ENCODE measurements at regions not wholly inside any gene's neighbourhood (a gene's known extent, or its start where the extent isn't known, plus 50 kb on each side); places are given as distances from the start of the nearest gene placed in this dataset.

- peaks cover 0 to 19% (median 13%) of the 10 kb centered on the region in 4 donors for H3K9me3 ChIP-seq
- H3K4me3 ChIP-seq: no peak overlapping the region
- TF ChIP-seq POLR2A (IDR thresholded peaks at IDR 0.05): no peak
- no peak for TF ChIP-seq EP300 (IDR thresholded peaks at IDR 0.05)
- no peak for TF ChIP-seq CTCF (IDR thresholded peaks at IDR 0.05)
- no peak for TF ChIP-seq POLR2AphosphoS5 (IDR thresholded peaks at IDR 0.05)
- H3K36me3 ChIP-seq: no peaks in the 10 kb centered on the region
- WGBS, 5 donors: 28 to 54% (median 41%) methylated on average over 3 of the region's 3 CpGs
- H3K27me3 ChIP-seq: no peaks in the 10 kb centered on the region
- no peak for DNase-seq
- no peaks in the 10 kb centered on the region for H3K4me1 ChIP-seq
- intact Hi-C loops (cut with DNase I; ENCODE audit: low total_unique reads): no loop called here
- H3K27ac ChIP-seq: no peak overlapping the region
These were observed 284.5 kb downstream of the CHL1 start for GRCh38 chr3:481111-481510.

DNA sequence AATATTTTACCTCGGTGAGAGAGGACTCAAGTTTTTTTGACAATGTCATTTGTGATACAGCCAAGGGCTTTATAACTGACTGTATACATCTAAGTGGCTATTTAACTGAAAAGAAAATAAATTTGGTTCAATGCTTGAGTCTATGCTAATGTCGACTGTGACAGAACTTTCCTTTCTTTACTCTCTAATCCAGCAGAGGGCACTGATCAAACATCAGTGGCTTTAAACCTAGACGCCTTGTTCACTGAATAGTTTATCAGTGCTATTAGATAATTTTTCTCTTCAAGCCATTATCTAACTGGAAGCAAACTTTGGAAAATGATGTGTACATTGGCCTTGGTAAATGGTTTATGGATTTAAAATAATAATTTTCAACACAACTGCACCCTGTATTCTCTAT is 285.1 kb downstream of the CHL1 start:
- intact Hi-C loops (cut with DNase I; ENCODE audit: low total_unique reads): no loop called here
- no peaks in the 10 kb centered on the region for H3K4me1 ChIP-seq
- no peaks in the 10 kb centered on the region for H3K27me3 ChIP-seq
- no peaks in the 10 kb centered on the region for H3K36me3 ChIP-seq
- no peak overlapping the region for H3K27ac ChIP-seq
- 15 to 26% (median 16%) methylated on average over 3 of the region's 3 CpGs for WGBS, 5 donors
- DNase-seq: peak in 1 of 2 donors; percentile 23
- TF ChIP-seq POLR2A (IDR thresholded peaks at IDR 0.05) (no peak), EP300 (IDR thresholded peaks at IDR 0.05) (no peak), POLR2AphosphoS5 (IDR thresholded peaks at IDR 0.05) (no peak), CTCF (IDR thresholded peaks at IDR 0.05) (no peak)
- H3K9me3 ChIP-seq: peaks cover 0 to 19% (median 13%) of the 10 kb centered on the region in 4 donors
- H3K4me3 ChIP-seq: no peak overlapping the region

- TF ChIP-seq CTCF (IDR thresholded peaks at IDR 0.05) (no peak), POLR2A (IDR thresholded peaks at IDR 0.05) (no peak), POLR2AphosphoS5 (IDR thresholded peaks at IDR 0.05) (no peak), EP300 (IDR thresholded peaks at IDR 0.05) (no peak)
- H3K9me3 ChIP-seq: peaks cover 0 to 17% (median 13%) of the 10 kb centered on the region in 4 donors
- no peaks in the 10 kb centered on the region for H3K27me3 ChIP-seq
- intact Hi-C loops (cut with DNase I; ENCODE audit: low total_unique reads): no loop called here
- H3K4me3 ChIP-seq: no peak overlapping the region
- no peaks in the 10 kb centered on the region for H3K36me3 ChIP-seq
- no peak for DNase-seq
- no peaks in the 10 kb centered on the region for H3K4me1 ChIP-seq
- no peak overlapping the region for H3K27ac ChIP-seq
- WGBS, 5 donors: 69 to 98% (median 87%) methylated on average over 14 to 32 of the region's 32 CpGs
These were observed 285.9 kb downstream of the CHL1 start for GRCh38 chr3:482479-482878.

- 58 to 75% (median 63%) methylated on average over 2 of the region's 2 CpGs for WGBS, 5 donors
- H3K4me1 ChIP-seq: no peaks in the 10 kb centered on the region
- no peaks in the 10 kb centered on the region for H3K36me3 ChIP-seq
- intact Hi-C loops (cut with DNase I; ENCODE audit: low total_unique reads): no loop called here
- H3K4me3 ChIP-seq: no peak overlapping the region
- TF ChIP-seq EP300 (IDR thresholded peaks at IDR 0.05) (no peak), POLR2A (IDR thresholded peaks at IDR 0.05) (no peak), POLR2AphosphoS5 (IDR thresholded peaks at IDR 0.05) (no peak), CTCF (IDR thresholded peaks at IDR 0.05) (no peak)
- no peaks in the 10 kb centered on the region for H3K27me3 ChIP-seq
- no peaks in the 10 kb centered on the region for H3K9me3 ChIP-seq
- H3K27ac ChIP-seq: no peak overlapping the region
- peak in 1 of 2 donors; percentile 14 for DNase-seq
These were observed 287.8 kb downstream of the CHL1 start for GRCh38 chr3:484341-484740.
